ENCODE measurements at regions not wholly inside any gene's neighbourhood (a gene's known extent, or its start where the extent isn't known, plus 50 kb on each side); places are given as distances from the start of the nearest gene placed in this dataset.

GRCh38 chr12:74322792-74323191, 214.8 kb upstream of the ATXN7L3B start:
- no peak for TF ChIP-seq POLR2A (IDR thresholded peaks at IDR 0.05)
- no peak for TF ChIP-seq CTCF (IDR thresholded peaks at IDR 0.05)
- TF ChIP-seq POLR2AphosphoS5 (IDR thresholded peaks at IDR 0.05): no peak

Measured in suprapubic skin (tissue), 4 donors.